ENCODE measurements at regions not wholly inside any gene's neighbourhood (a gene's known extent, or its start where the extent isn't known, plus 50 kb on each side); places are given as distances from the start of the nearest gene placed in this dataset.

GRCh38 chr7:36775676-36776075 is 51.4 kb upstream of the AOAH start:
- Histone ChIP-seq H3K36me3 (ENCODE audit: control insufficient read depth in 1 of 2, insufficient read depth in 2 of 2, low read length in 2 of 2) (no peaks in the 10 kb centered on the region), H3K27ac (ENCODE audit: low read depth, low read length) (no peak overlapping the region), H2AK5ac (ENCODE audit: low read length) (no peak overlapping the region), H3K27me3 (ENCODE audit: insufficient read depth, low read length) (no peaks in the 10 kb centered on the region), H3K23ac (ENCODE audit: low read length) (no peak overlapping the region), H3K9ac (ENCODE audit: low read length) (no peak overlapping the region), H3K79me1 (ENCODE audit: low read length) (no peaks in the 10 kb centered on the region), H2BK12ac (ENCODE audit: low read length) (no peak overlapping the region), H3K4me1 (ENCODE audit: control insufficient read depth in 1 of 2, insufficient read depth in 2 of 2, low read length in 2 of 2) (peaks cover 0 to 3% of the 10 kb centered on the region in 2 experiments), H3K9me3 (ENCODE audit: insufficient read depth, low read depth, low read length) (no peaks in the 10 kb centered on the region), H3K4me3 (ENCODE audit: low read depth, low read length) (no peak overlapping the region), H3K14ac (ENCODE audit: low read length) (no peak overlapping the region), H3K4ac (ENCODE audit: low read depth, low read length) (no peak overlapping the region), H4K12ac (ENCODE audit: low read depth, low read length) (no peak overlapping the region), H4K91ac (ENCODE audit: low read depth, low read length) (no peak overlapping the region), H2BK5ac (ENCODE audit: low read depth, low read length, poor library complexity) (no peak overlapping the region), H3K79me2 (ENCODE audit: control insufficient read depth, insufficient read depth, low read length, poor library complexity) (no peaks in the 10 kb centered on the region), H4K8ac (ENCODE audit: low read depth, low read length) (no peak overlapping the region), H3K18ac (ENCODE audit: low read length) (no peak overlapping the region), H2AFZ (ENCODE audit: insufficient read depth, low read length, poor library complexity) (no peak overlapping the region), H2BK120ac (ENCODE audit: insufficient read depth, low read length, poor library complexity) (no peak overlapping the region), H3K4me2 (ENCODE audit: low read length) (no peak overlapping the region)
- DNase-seq: peak in 1 of 2 donors; percentile 29
- WGBS (ENCODE audit: extremely low coverage, insufficient coverage, insufficient read length): no CpG with 5 or more reads among the region's 1 CpG

DNA sequence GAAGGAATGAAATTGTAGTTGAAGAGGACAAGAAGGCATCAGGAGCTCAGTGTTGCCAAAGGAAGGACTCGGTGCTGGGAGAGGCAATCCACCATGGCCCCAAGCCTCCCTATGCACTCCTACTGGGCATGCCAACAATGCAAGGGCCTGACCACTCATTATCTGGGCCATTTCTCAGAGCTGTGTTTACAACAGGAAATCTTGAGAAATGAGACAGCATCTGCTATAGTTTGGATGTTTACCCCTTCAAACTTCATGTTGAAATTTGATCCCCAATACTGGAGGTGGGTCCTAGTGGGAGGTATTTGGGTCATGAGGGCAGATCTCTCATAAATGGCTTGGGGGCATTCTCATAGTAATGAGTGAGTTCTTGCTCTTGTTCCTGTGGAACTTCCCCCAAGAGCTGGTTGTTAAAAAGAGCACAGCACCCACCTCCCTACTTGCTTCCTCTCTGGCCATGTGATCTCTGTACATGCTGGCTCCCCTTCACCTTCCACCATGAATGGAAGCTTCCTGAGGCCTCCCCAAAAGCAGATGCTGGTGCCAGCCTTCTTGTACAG is 50.8 kb upstream of the AOAH start:
- Histone ChIP-seq H3K14ac (ENCODE audit: low read length) (no peak overlapping the region), H3K23ac (ENCODE audit: low read length) (no peak overlapping the region), H3K79me2 (ENCODE audit: control insufficient read depth, insufficient read depth, low read length, poor library complexity) (no peaks in the 10 kb centered on the region), H3K27ac (ENCODE audit: low read depth, low read length) (no peak overlapping the region), H3K18ac (ENCODE audit: low read length) (no peak overlapping the region), H3K36me3 (ENCODE audit: control insufficient read depth in 1 of 2, insufficient read depth in 2 of 2, low read length in 2 of 2) (no peaks in the 10 kb centered on the region), H2AK5ac (ENCODE audit: low read length) (no peak overlapping the region), H3K4me1 (ENCODE audit: control insufficient read depth in 1 of 2, insufficient read depth in 2 of 2, low read length in 2 of 2) (peaks cover 0 to 3% of the 10 kb centered on the region in 2 experiments), H3K27me3 (ENCODE audit: insufficient read depth, low read length) (no peaks in the 10 kb centered on the region), H3K9ac (ENCODE audit: low read length) (no peak overlapping the region), H3K9me3 (ENCODE audit: insufficient read depth, low read depth, low read length) (no peaks in the 10 kb centered on the region), H2BK120ac (ENCODE audit: insufficient read depth, low read length, poor library complexity) (no peak overlapping the region), H4K12ac (ENCODE audit: low read depth, low read length) (no peak overlapping the region), H3K79me1 (ENCODE audit: low read length) (no peaks in the 10 kb centered on the region), H2AFZ (ENCODE audit: insufficient read depth, low read length, poor library complexity) (no peak overlapping the region), H2BK5ac (ENCODE audit: low read depth, low read length, poor library complexity) (no peak overlapping the region), H3K4me2 (ENCODE audit: low read length) (no peak overlapping the region), H4K91ac (ENCODE audit: low read depth, low read length) (no peak overlapping the region), H4K8ac (ENCODE audit: low read depth, low read length) (no peak overlapping the region), H3K4me3 (ENCODE audit: low read depth, low read length) (no peak overlapping the region), H3K4ac (ENCODE audit: low read depth, low read length) (no peak overlapping the region), H2BK12ac (ENCODE audit: low read length) (no peak overlapping the region)
- peak in 1 of 2 donors; percentile 2 for DNase-seq
- no CpG with 5 or more reads among the region's 1 CpG for WGBS (ENCODE audit: extremely low coverage, insufficient coverage, insufficient read length)
